Esophagus squamous epithelium (tissue), 5 donors: ENCODE measurements at regions not wholly inside any gene's neighbourhood (a gene's known extent, or its start where the extent isn't known, plus 50 kb on each side); places are given as distances from the start of the nearest gene placed in this dataset.
A peak's percentile ranks its signal among the peaks of the same experiment; 100 is the strongest.

Experiments
- DNase-seq: peaks from one replicate; lab custom pipeline; 2025; lab: John Stamatoyannopoulos, UW
- H3K27ac ChIP-seq, 4 donors: fragments of 200-600 bp; sonication (generic); one replicate each; pipeline ENCODE4 v1.5.1; 2016 to 2019; ENCODE audit warnings: mild to moderate bottlenecking in 1 of 4
- H3K27me3 ChIP-seq, 4 donors: fragments of 200-600 bp; sonication (generic); 1 replicate in 3 of 4; 2 replicates in 1 of 4; pipeline versions ENCODE4 v1.5.1 to v1.6.0; 2017 to 2021; ENCODE audit warnings: antibody characterized with exemption in 1 of 4
- H3K36me3 ChIP-seq, 3 donors: fragments of 200-600 bp; sonication (generic); one replicate each; pipeline ENCODE4 v1.5.1; 2016 to 2019
- H3K4me1 ChIP-seq, 3 donors: fragments of 200-600 bp; sonication (generic); one replicate each; pipeline ENCODE4 v1.5.1; 2017 to 2019
- H3K4me3 ChIP-seq, 4 donors: fragments of 200-600 bp; sonication (generic); 1 replicate in 3 of 4; 2 replicates in 1 of 4; pipeline ENCODE4 v1.5.1; 2016 to 2019; ENCODE audit warnings: mild to moderate bottlenecking in 2 of 4, moderate library complexity in 1 of 4
- H3K9me3 ChIP-seq, 3 donors: fragments of 200-600 bp; sonication (generic); one replicate each; pipeline ENCODE4 v1.5.1; 2016 to 2019
- POLR2A ChIP-seq, 4 donors: fragments of 450-650 bp; IDR thresholded peaks; one replicate each; pipeline ENCODE4 v1.6.1; 2017; ENCODE audit warnings: antibody characterized with exemption in 4 of 4, mild to moderate bottlenecking in 4 of 4, moderate library complexity in 3 of 4
- WGBS, 2 donors: methylation state at CpG; one replicate each; pipeline ENCODE4 v1.1.5; 2018; 5-methylcytosine and 5-hydroxymethylcytosine counted together
- intact Hi-C: fragments of 100-400 bp; cut with DNase I; formaldehyde crosslinking; loops from one replicate; pipeline ENCODE4 v1.15.0; 2022
- TF ChIP-seq, protein P1 (sequence below), 6 experiments: fragments of 450-650 bp in 4 of 6; fragments of 200-600 bp in 2 of 6; sonication (generic) in 2 of 6; IDR thresholded peaks; one replicate each; pipeline ENCODE4 v1.5.1; 2016 to 2019; ENCODE audit warnings: antibody characterized with exemption in 6 of 6, mild to moderate bottlenecking in 4 of 6, moderate library complexity in 4 of 6
- donor health status: DM: yes; HTN: yes; CAD: no.

DNA sequence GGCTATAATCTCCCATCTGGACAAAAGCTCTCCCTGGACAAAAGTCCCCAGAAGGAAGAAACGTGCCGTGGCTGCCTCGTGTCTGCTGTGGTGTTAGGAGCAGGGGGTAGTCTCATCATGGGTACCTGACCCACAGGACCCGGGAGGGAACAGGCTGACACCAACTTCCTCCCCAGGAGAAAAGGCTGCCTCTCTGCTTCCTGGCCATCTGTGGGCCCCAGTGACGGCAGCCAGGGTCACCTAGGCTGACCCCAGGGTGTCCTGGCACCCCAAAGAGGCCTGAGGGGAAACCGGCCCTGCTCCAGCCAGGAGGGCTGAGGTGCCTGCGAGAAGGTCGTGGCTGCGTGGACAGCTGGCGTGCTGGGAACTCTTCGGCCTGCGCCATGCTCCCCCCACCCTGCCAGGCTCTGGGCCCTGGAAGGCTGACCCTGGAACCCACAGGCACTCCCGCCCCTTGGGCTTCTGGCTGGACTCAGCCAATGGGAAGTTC is 133.9 kb downstream of the RFLNA start:
- Histone ChIP-seq H3K27me3 (no peaks in the 10 kb centered on the region), H3K9me3 (no peaks in the 10 kb centered on the region), H3K4me1 (peaks cover 10 to 58% (median 20%) of the 10 kb centered on the region in 3 donors), H3K27ac (peak overlapping the region; percentile 40 to 79 (median 62)), H3K4me3 (no peak overlapping the region), H3K36me3 (peaks cover 16 to 91% (median 22%) of the 10 kb centered on the region in 3 donors)
- DNase-seq = no peak
- no peak for TF ChIP-seq POLR2A (IDR thresholded peaks at IDR 0.05)
- intact Hi-C loops = no loop called here
- WGBS, 2 donors = 62% methylated on average over 6 of the region's 13 CpGs; no CpG with 5 or more reads in 1 of the 2 donors

DNA sequence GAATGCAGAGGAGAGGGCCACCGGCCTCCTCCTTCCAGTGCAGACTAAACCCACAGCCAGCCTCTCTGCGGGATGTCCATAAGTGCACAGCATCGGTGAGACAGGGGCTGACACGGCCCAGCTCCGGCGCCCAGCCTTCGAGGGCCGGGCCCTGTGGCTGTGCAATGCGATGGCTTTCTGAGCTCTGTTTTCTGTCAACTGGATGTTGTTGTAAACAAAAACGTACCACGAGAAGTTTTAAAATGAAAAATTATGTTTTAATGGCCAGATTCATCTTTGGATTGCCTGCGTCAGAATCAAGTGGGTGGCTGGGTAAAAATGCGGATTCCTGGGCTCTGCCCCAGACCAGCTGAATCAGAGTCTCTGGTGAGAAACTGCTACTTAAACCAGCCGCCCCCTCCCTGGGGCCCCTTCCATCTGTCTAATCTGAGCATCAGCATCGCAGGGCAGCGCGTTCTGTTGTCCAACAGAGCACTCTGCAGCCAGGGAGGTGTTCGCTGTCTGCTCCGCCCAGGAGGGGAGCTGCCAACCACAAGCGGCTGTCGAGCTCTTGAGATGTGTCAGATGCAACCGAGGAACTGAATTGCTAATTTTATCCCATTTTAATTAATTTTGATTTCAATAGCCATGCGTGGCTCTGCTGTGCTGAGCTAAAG is 133.4 kb downstream of the RFLNA start:
- H3K36me3 ChIP-seq = peaks cover 16 to 87% (median 22%) of the 10 kb centered on the region in 3 donors
- no peak for DNase-seq
- H3K27me3 ChIP-seq = no peaks in the 10 kb centered on the region
- peak overlapping the region in 3 of 4 donors; percentile 56 to 79 (median 68) for H3K27ac ChIP-seq
- intact Hi-C loops = no loop called here
- 60 to 62% methylated on average over 18 to 20 of the region's 23 CpGs for WGBS, 2 donors
- peaks cover 15 to 59% (median 26%) of the 10 kb centered on the region in 3 donors for H3K4me1 ChIP-seq
- H3K4me3 ChIP-seq = no peak overlapping the region
- H3K9me3 ChIP-seq = no peaks in the 10 kb centered on the region
- TF ChIP-seq, protein P1, sequence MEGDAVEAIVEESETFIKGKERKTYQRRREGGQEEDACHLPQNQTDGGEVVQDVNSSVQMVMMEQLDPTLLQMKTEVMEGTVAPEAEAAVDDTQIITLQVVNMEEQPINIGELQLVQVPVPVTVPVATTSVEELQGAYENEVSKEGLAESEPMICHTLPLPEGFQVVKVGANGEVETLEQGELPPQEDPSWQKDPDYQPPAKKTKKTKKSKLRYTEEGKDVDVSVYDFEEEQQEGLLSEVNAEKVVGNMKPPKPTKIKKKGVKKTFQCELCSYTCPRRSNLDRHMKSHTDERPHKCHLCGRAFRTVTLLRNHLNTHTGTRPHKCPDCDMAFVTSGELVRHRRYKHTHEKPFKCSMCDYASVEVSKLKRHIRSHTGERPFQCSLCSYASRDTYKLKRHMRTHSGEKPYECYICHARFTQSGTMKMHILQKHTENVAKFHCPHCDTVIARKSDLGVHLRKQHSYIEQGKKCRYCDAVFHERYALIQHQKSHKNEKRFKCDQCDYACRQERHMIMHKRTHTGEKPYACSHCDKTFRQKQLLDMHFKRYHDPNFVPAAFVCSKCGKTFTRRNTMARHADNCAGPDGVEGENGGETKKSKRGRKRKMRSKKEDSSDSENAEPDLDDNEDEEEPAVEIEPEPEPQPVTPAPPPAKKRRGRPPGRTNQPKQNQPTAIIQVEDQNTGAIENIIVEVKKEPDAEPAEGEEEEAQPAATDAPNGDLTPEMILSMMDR (IDR thresholded peaks at IDR 0.05) = no peak
- no peak for TF ChIP-seq POLR2A (IDR thresholded peaks at IDR 0.05)

DNA sequence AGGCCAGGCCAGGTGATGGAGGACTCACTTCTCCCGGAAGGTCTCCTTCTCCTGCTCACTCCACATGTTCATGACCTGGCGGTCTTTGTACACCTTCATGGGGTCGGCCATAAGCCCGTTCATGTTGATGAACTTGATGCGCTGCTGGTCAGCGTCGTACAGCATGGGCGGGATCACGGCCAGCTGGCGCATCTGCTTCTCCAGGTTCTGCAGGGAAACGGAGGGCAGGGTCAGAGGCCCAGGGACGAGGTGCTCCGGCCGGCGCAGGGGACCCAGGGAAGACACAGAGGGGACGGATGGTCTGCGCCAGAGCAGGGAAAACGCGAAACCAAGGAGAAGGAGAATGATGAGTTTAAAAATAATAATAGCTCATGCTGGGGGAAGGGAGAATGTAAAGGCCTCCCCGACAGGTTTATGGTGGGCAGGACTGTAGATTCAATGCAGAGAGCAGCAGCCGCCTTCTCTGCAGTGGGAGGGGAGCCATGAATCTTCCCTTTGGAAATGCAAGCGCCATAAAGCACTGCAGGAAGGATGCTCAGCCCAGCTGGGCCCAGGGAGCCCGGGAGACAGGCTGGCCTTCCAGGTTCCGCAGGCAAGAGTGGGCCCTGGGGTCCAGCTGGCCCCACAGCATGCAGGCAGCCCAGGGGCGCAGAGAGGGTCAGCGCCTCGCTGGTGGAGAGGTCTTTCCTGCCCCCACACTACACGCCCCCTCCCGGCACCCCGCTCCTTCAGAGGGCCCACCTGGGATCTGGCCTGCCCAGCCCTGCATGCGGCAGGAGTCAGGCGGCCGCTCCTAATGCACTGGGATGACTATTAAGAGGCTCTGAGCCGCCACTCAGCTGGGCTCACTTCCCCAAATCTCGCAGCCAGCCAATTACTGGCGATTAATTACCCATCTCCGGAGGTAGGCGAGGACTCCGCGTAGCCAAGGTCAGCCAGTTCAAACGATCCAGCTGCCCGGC is 132.0 kb downstream of the RFLNA start:
- H3K4me3 ChIP-seq = no peak overlapping the region
- intact Hi-C loops = no loop called here
- TF ChIP-seq POLR2A (IDR thresholded peaks at IDR 0.05) = no peak
- TF ChIP-seq, protein P1 (IDR thresholded peaks at IDR 0.05) = no peak
- no peaks in the 10 kb centered on the region for H3K9me3 ChIP-seq
- H3K4me1 ChIP-seq = peaks cover 27 to 66% (median 40%) of the 10 kb centered on the region in 3 donors
- no peak for DNase-seq
- peaks cover 16 to 73% (median 22%) of the 10 kb centered on the region in 3 donors for H3K36me3 ChIP-seq
- no peaks in the 10 kb centered on the region for H3K27me3 ChIP-seq
- peak overlapping the region in 3 of 4 donors; percentile 56 to 79 (median 68) for H3K27ac ChIP-seq
- 77 to 87% methylated on average over 16 to 19 of the region's 42 CpGs for WGBS, 2 donors

DNA sequence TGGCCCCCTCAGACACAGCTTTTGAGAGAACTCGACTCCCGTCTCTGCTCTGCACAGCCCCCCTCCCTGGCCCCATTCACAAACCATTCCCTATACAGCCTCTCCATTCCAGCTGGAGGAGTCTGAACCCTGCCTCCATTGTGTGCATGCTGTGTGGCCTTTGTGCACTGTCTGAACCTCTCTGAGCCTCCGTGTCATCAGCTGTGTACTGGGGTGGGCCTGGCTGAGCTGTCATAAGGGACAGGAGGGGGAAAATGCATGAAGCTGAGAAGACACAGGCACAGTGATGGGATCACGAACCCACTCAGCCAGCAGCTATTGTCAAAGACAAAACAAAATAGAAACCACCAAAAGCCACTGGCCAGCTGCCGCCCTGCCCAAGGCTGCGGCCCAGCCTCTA is 130.8 kb downstream of the RFLNA start:
- no peaks in the 10 kb centered on the region for H3K27me3 ChIP-seq
- no peaks in the 10 kb centered on the region for H3K9me3 ChIP-seq
- intact Hi-C loops = no loop called here
- DNase-seq = no peak
- H3K4me1 ChIP-seq = peaks cover 27 to 78% (median 44%) of the 10 kb centered on the region in 3 donors
- 96 to 97% methylated on average over 3 to 4 of the region's 6 CpGs for WGBS, 2 donors
- no peak overlapping the region for H3K27ac ChIP-seq
- H3K4me3 ChIP-seq = no peak overlapping the region
- H3K36me3 ChIP-seq = peaks cover 16 to 76% (median 21%) of the 10 kb centered on the region in 3 donors
- TF ChIP-seq, protein P1 (IDR thresholded peaks at IDR 0.05) = no peak
- no peak for TF ChIP-seq POLR2A (IDR thresholded peaks at IDR 0.05)

DNA sequence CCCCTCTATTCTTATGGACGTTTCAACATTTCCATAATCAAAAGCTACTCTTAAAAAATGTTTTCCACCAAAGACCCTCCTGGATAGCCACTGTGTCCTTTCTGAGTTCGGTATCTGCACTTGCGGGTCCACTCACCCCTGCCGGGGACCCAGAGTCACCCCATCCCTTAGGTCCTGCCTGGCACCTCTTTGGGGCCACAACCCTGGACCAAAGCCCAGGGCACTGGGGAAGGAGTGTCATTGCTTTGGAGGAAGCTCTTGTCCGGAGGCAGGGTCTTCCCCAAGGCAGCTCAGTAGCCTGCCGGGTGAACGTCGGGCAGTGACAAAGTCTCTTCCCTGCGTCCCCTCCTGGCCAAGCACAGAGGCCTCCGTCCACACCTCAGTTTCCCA is 129.6 kb downstream of the RFLNA start:
- Histone ChIP-seq H3K4me3 (no peak overlapping the region), H3K4me1 (peaks cover 27 to 79% (median 44%) of the 10 kb centered on the region in 3 donors), H3K36me3 (peaks cover 15 to 76% (median 15%) of the 10 kb centered on the region in 3 donors), H3K27ac (peak overlapping the region in 2 of 4 donors; percentile 89 to 93), H3K9me3 (no peaks in the 10 kb centered on the region), H3K27me3 (no peaks in the 10 kb centered on the region)
- WGBS, 2 donors = 85 to 91% methylated on average over 9 to 10 of the region's 10 CpGs
- intact Hi-C loops = no loop called here
- no peak for TF ChIP-seq POLR2A (IDR thresholded peaks at IDR 0.05)
- TF ChIP-seq, protein P1 (IDR thresholded peaks at IDR 0.05) = no peak
- no peak for DNase-seq
